GM12891 (cell line): ENCODE measurements at regions not wholly inside any gene's neighbourhood (a gene's known extent, or its start where the extent isn't known, plus 50 kb on each side); places are given as distances from the start of the nearest gene placed in this dataset.

ENCODE experiments used
- POLR2A ChIP-seq: IDR thresholded peaks from 2 replicates; pipeline ENCODE4 v1.6.1; 2011; ENCODE audit warnings: low read depth, low read length, control low read depth
- SPI1 ChIP-seq: IDR thresholded peaks from 2 replicates; pipeline ENCODE4 v1.6.1; 2011; ENCODE audit warnings: low read depth, low read length, control low read depth

GRCh38 chr6:132872923-132873322, 58.6 kb downstream of the RPS12 start:
- TF ChIP-seq POLR2A (no peak), SPI1 (peak; percentile 69)
